PC-3 (cell line): ENCODE measurements at regions not wholly inside any gene's neighbourhood (a gene's known extent, or its start where the extent isn't known, plus 50 kb on each side); places are given as distances from the start of the nearest gene placed in this dataset.
A peak's percentile ranks its signal among the peaks of the same experiment; 100 is the strongest.

Experiments used
- ATAC-seq: fragments of 200-7000 bp; cut with Tn5 transposase; 2 replicates; pipeline ENCODE4 v1.9.1; 2020; ENCODE audit warnings: mild to moderate bottlenecking, moderate library complexity
- BruUV-seq: library from RNA; stranded (reverse); fragments of 400-500 nt; replicated peaks from 2 replicates; lab custom pipeline; 2021; lab: Mats Ljungman, UMichigan
- CTCF ChIA-PET: fragments of 300-600 bp; sonication (Branson Sonifier 250); formaldehyde crosslinking; loops from one replicate; lab custom pipeline; 2022; ENCODE audit warnings: antibody characterized with exemption; lab: Charles Lee
- POLR2A ChIA-PET: fragments of 300-600 bp; sonication (Branson Sonifier 250); formaldehyde crosslinking; loops from one replicate; lab custom pipeline; 2022; ENCODE audit warnings: antibody characterized with exemption; ENCODE audit not compliant: unreplicated experiment; lab: Charles Lee
- DNase-seq: peaks from one replicate; pipeline ENCODE4 v3.0.0-alpha.2; 2015
- H2AFZ ChIP-seq: fragments of 300-600 bp; sonication (generic); 2 replicates; pipeline ENCODE4 v1.6.0; 2016; ENCODE audit warnings: antibody characterized with exemption, low read length
- H3F3A ChIP-seq: fragments of 300-600 bp; sonication (generic); one replicate; pipeline ENCODE4 v1.6.0; 2017; ENCODE audit warnings: antibody characterized with exemption, low read length, control low read depth, mild to moderate bottlenecking; ENCODE audit not compliant: unreplicated experiment
- H3K27ac ChIP-seq: fragments of 300-600 bp; sonication (generic); 2 replicates; pipeline ENCODE4 v1.5.1; 2016; ENCODE audit warnings: mild to moderate bottlenecking, low read length
- H3K27me3 ChIP-seq: fragments of 300-600 bp; sonication (generic); 2 replicates; pipeline ENCODE4 v1.6.1; 2016; ENCODE audit warnings: low read length, mixed read lengths
- H3K36me3 ChIP-seq: fragments of 300-600 bp; sonication (generic); 2 replicates; pipeline ENCODE4 v1.6.1; 2016; ENCODE audit warnings: low read depth, mixed run types, low read length, mixed read lengths
- H3K4me1 ChIP-seq: fragments of 300-600 bp; sonication (generic); 2 replicates; pipeline ENCODE4 v1.5.1; 2016; ENCODE audit warnings: low read length; ENCODE audit not compliant: insufficient read depth
- H3K4me2 ChIP-seq: fragments of 300-600 bp; sonication (generic); 2 replicates; pipeline ENCODE4 v1.6.0; 2016; ENCODE audit warnings: low read length
- H3K4me3 ChIP-seq: fragments of 300-600 bp; sonication (generic); 2 replicates; pipeline ENCODE4 v1.5.1; 2016; ENCODE audit warnings: mild to moderate bottlenecking, low read length, mixed read lengths
- H3K79me2 ChIP-seq: fragments of 300-600 bp; sonication (generic); 2 replicates; pipeline ENCODE4 v1.6.1; 2017; ENCODE audit warnings: low read length, mixed read lengths
- H3K9ac ChIP-seq: fragments of 300-600 bp; sonication (generic); 2 replicates; pipeline ENCODE4 v1.6.0; 2016; ENCODE audit warnings: mild to moderate bottlenecking, low read length
- H3K9me2 ChIP-seq: fragments of 300-600 bp; sonication (generic); replicated peaks from 2 replicates; pipeline ENCODE4 v1.6.1; 2016; ENCODE audit warnings: mixed run types, low read length, mixed read lengths
- H3K9me3 ChIP-seq: fragments of 300-600 bp; sonication (generic); 2 replicates; pipeline ENCODE4 v1.6.1; 2016; ENCODE audit warnings: low read length, mixed read lengths
- H4K20me1 ChIP-seq: fragments of 300-600 bp; sonication (generic); 2 replicates; pipeline ENCODE4 v1.6.1; 2016; ENCODE audit warnings: low read length, mixed read lengths
- EZH2 ChIP-seq: fragments of 300-600 bp; sonication (generic); IDR thresholded peaks from one replicate; pipeline ENCODE4 v1.6.1; 2017; ENCODE audit warnings: antibody characterized with exemption, mild to moderate bottlenecking, low read length; ENCODE audit not compliant: unreplicated experiment
- EZH2phosphoT487 ChIP-seq: fragments of 300-600 bp; sonication (generic); IDR thresholded peaks from 2 replicates; pipeline ENCODE4 v1.6.1; 2018; ENCODE audit warnings: mild to moderate bottlenecking, antibody characterized with exemption, low read length, borderline replicate concordance
- intact Hi-C: fragments of 100-400 bp; cut with micrococcal nuclease; formaldehyde crosslinking; loops from 2 replicates; pipeline ENCODE4 v1.9.0; 2023
- TF ChIP-seq, protein P1 (sequence below): fragments of 300-600 bp; sonication (generic); conservative IDR thresholded peaks from 2 replicates; pipeline ENCODE4 v1.5.1; 2017; ENCODE audit warnings: antibody characterized with exemption, low read depth, mild to moderate bottlenecking, low read length

DNA sequence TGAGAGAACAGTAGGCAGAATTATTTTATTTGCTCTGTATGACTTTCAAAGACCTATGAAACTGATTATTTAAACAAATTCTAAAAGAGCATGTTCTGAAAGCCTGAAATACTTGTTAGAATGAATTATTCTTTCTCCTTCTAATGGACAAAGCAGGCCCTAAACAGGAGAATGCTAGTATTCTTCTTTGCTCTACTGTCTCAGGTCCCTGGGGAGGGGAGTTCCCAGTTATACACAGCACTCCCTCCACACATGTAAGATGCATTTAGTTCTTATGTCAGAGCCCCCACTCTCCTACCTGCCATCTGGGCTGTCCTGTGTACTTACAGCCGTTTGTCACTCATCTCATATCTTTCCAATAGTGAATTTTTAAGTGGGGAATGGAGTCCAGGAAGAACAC, 633.5 kb upstream of the ANKRD30A start:
- BruUV-seq = no TSS peak
- TF ChIP-seq EZH2 = no peak
- TF ChIP-seq EZH2phosphoT487 = no peak
- TF ChIP-seq, protein P1, sequence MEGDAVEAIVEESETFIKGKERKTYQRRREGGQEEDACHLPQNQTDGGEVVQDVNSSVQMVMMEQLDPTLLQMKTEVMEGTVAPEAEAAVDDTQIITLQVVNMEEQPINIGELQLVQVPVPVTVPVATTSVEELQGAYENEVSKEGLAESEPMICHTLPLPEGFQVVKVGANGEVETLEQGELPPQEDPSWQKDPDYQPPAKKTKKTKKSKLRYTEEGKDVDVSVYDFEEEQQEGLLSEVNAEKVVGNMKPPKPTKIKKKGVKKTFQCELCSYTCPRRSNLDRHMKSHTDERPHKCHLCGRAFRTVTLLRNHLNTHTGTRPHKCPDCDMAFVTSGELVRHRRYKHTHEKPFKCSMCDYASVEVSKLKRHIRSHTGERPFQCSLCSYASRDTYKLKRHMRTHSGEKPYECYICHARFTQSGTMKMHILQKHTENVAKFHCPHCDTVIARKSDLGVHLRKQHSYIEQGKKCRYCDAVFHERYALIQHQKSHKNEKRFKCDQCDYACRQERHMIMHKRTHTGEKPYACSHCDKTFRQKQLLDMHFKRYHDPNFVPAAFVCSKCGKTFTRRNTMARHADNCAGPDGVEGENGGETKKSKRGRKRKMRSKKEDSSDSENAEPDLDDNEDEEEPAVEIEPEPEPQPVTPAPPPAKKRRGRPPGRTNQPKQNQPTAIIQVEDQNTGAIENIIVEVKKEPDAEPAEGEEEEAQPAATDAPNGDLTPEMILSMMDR = no peak
- Histone ChIP-seq H4K20me1 (no peaks in the 10 kb centered on the region), H3K9me2 (no peaks in the 10 kb centered on the region), H2AFZ (no peak overlapping the region), H3K79me2 (no peaks in the 10 kb centered on the region), H3K9ac (peak overlapping the region; percentile 79), H3K36me3 (no peaks in the 10 kb centered on the region), H3K9me3 (no peaks in the 10 kb centered on the region), H3K4me3 (no peak overlapping the region), H3K27me3 (no peaks in the 10 kb centered on the region), H3K4me2 (peak overlapping the region; percentile 70; the same call in 1 of the 2 replicates), H3K4me1 (peaks cover 73% of the 10 kb centered on the region), H3K27ac (peak overlapping the region; percentile 83), H3F3A (peaks cover 22% of the 10 kb centered on the region)
- ATAC-seq = no peak
- POLR2A ChIA-PET = interaction anchor here (0.7 to 2.4 kb wide), 3 partner anchors 43 to 156 kb away, joined by 3 to 7 read pairs (median 5); no protein-coding TSS in a partner anchor
- CTCF ChIA-PET = interaction anchor here (0.5 to 3.2 kb wide), 3 partner anchors 233 to 366 kb away, joined by 3 to 30 read pairs (median 5); no protein-coding TSS in a partner anchor
- intact Hi-C loops = loop anchor here (2.0 to 5.0 kb wide), 3 partner anchors 365 to 697 kb away; no protein-coding TSS in a partner anchor
- DNase-seq = no peak

DNA sequence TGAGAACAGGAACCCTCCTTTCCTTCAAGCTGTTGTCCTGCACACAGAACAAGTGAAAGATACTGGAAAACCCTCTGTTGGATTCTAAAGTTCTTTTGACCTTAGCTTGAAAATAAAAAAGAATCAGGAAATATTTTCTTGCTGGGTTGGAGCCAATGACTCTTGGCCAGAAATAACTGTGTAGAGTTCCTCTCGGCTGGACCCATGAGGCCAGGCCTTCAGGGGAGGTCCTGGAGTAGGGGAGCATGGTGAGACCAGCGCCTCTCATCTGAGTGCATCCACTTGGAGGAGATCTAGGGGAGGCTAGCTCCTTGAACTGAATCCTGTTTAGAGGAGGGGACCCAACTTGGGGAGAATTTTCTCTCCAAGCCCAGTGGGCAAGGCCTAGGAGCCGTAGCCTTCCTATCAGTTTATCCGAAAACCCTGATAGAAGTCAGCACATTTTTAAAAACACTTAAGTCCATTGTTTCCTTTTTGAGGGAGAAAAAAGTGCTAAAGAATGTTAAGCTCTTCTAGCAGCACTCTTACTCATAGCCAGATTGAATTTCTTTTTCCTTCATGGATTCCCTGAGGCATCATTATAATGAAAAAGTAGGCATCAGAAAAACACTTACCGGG, 635.7 kb upstream of the ANKRD30A start:
- ChIA-PET POLR2A (interaction anchor here (0.6 to 1.0 kb wide), 2 partner anchors 422 to 852 kb away, joined by 4 to 8 read pairs; no protein-coding TSS in a partner anchor), CTCF (interaction anchor here (0.5 to 1.5 kb wide), 9 partner anchors 34 to 1294 kb away, joined by 4 to 13 read pairs (median 4); no protein-coding TSS in a partner anchor)
- Histone ChIP-seq H3K4me2 (peak overlapping the region; percentile 15), H3K9me2 (no peaks in the 10 kb centered on the region), H3K79me2 (no peaks in the 10 kb centered on the region), H3K27me3 (no peaks in the 10 kb centered on the region), H3K9me3 (no peaks in the 10 kb centered on the region), H3K27ac (peak overlapping the region; percentile 83), H4K20me1 (no peaks in the 10 kb centered on the region), H3K36me3 (no peaks in the 10 kb centered on the region), H3K4me1 (peaks cover 55% of the 10 kb centered on the region), H3K4me3 (no peak overlapping the region), H3F3A (peaks cover 22% of the 10 kb centered on the region), H3K9ac (peak overlapping the region; percentile 79), H2AFZ (peak overlapping the region; percentile 18)
- TSS peak; percentile 16 for BruUV-seq
- intact Hi-C loops = loop anchor here (1.0 to 5.0 kb wide), 11 partner anchors 24 to 854 kb away; no protein-coding TSS in a partner anchor
- TF ChIP-seq EZH2 (no peak), EZH2phosphoT487 (no peak)
- TF ChIP-seq, protein P1 = no peak
- DNase-seq = peak; percentile 96
- ATAC-seq = peak; percentile 9
